ENCODE measurements at regions not wholly inside any gene's neighbourhood (a gene's known extent, or its start where the extent isn't known, plus 50 kb on each side); places are given as distances from the start of the nearest gene placed in this dataset.

- TF ChIP-seq CREB5 (CRISPR knock-in tag; IDR thresholded peaks at IDR 0.05; ENCODE audit: low read depth): no peak
- TF ChIP-seq ESRRG (CRISPR knock-in tag; IDR thresholded peaks at IDR 0.05): no peak
- no peak for TF ChIP-seq PATZ1 (CRISPR knock-in tag; IDR thresholded peaks at IDR 0.05; ENCODE audit: borderline replicate concordance)
- TF ChIP-seq ARNTL (CRISPR knock-in tag; IDR thresholded peaks at IDR 0.05; ENCODE audit: borderline replicate concordance, low read depth): no peak
- TF ChIP-seq ZFP30 (CRISPR knock-in tag; IDR thresholded peaks at IDR 0.05): no peak
- TF ChIP-seq PPARA (CRISPR knock-in tag; IDR thresholded peaks at IDR 0.05; ENCODE audit: borderline replicate concordance): no peak
- no peak for TF ChIP-seq GLIS3 (CRISPR knock-in tag; IDR thresholded peaks at IDR 0.05)
- no peak for TF ChIP-seq CSDC2 (CRISPR knock-in tag; IDR thresholded peaks at IDR 0.05)
- no peak for TF ChIP-seq TOX (CRISPR knock-in tag; IDR thresholded peaks at IDR 0.05; ENCODE audit: borderline replicate concordance)
- no peak for TF ChIP-seq ZNF565 (CRISPR knock-in tag; conservative IDR thresholded peaks at IDR 0.05; ENCODE audit: low read depth)
These were observed 111.4 kb upstream of the ZFHX3 start for GRCh38 chr16:73159296-73159695.

Measured in SK-N-SH treated with all-trans-retinoic acid at 6 μM for 48 hours (cell line).